HG03565 (cell line): ENCODE measurements at regions not wholly inside any gene's neighbourhood (a gene's known extent, or its start where the extent isn't known, plus 50 kb on each side); places are given as distances from the start of the nearest gene placed in this dataset.
A peak's percentile ranks its signal among the peaks of the same experiment; 100 is the strongest.

Source experiments
- ATAC-seq: cut with Tn5 transposase; IDR thresholded peaks from one replicate; pipeline ENCODE4 v1.9.1; 2021; ENCODE audit warnings: mild to moderate bottlenecking, moderate library complexity; ENCODE audit not compliant: unreplicated experiment

DNA sequence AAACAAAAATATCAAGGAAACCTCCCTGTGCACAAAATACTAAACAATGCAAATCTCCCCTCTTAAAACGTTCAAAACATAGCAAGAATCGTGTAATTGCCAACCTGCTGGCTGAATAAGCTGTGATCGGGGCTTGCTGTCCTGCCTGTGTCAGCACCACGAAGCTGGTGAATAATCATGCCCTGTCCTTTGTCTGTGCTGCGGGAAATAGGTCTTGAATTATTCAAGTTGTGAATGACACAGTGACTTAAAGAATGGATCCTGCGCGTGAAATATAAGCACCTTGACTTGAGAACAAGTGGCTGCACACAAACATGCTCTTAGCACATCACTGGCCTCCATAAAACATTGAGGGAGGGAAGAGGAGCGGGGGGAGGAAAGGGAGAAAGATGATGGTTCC, 130.2 kb downstream of the OAT start:
- ATAC-seq = no peak

- no peak for ATAC-seq
These were observed 130.9 kb downstream of the OAT start for GRCh38 chr10:124287791-124288190.

- ATAC-seq = no peak
These were observed 131.5 kb downstream of the OAT start for GRCh38 chr10:124287071-124287685.

GRCh38 chr10:124286621-124287020, 132.1 kb downstream of the OAT start:
- no peak for ATAC-seq

DNA sequence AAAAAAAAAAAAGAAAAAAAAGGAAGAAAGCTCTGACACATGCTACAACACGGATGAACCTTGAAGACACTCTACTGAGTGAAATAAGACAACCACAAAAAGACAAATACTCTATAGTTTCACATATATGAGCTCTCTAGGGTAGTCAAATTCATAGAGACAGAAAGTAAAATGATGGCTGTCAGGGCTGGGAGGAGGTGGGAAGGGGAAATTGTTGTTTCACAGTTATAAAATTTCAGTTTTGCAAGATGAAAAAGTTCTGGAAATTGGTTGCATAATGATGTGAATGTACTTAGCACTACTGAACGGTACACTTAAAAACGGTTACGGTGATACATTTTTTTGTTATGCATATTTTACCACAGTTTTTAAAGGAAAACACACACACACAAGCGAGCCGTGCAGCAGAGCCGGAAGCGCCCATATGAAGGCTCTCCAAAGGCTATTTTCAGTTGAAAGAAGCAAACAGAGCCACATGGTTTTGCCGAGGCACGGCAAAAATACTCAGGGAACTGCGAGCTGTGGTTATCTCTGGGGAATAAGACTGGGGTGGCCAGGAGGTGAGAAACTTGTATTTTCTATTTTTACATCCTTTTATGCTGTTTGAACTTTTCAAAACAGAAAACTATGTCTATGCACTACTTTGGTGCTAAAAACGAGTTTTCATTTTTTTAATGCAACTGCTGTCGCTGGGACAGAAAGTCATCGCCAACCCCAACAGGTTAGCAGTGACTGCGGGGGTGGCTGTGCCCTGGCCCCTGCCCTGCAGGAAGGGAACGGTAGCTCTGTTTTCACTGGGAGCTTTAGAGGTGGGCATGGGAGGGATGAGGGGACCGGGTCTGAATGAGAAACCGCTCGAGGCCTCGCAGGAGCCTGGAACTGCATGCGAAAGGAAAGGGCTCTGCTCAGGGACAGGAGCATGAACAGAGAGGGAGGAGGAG, 132.9 kb downstream of the OAT start:
- peak; percentile 72 for ATAC-seq

- no peak for ATAC-seq
These were observed 134.8 kb downstream of the OAT start for GRCh38 chr10:124283949-124284250.

GRCh38 chr10:124283215-124283948, 135.3 kb downstream of the OAT start:
- ATAC-seq = no peak

- no peak for ATAC-seq
These were observed 136.4 kb downstream of the OAT start for GRCh38 chr10:124282326-124282725.

- no peak for ATAC-seq
These were observed 137.1 kb downstream of the OAT start for GRCh38 chr10:124281666-124282065.

- ATAC-seq = no peak
These were observed 137.8 kb downstream of the OAT start for GRCh38 chr10:124280916-124281315.

GRCh38 chr10:124279882-124280281, 138.8 kb downstream of the OAT start:
- no peak for ATAC-seq

DNA sequence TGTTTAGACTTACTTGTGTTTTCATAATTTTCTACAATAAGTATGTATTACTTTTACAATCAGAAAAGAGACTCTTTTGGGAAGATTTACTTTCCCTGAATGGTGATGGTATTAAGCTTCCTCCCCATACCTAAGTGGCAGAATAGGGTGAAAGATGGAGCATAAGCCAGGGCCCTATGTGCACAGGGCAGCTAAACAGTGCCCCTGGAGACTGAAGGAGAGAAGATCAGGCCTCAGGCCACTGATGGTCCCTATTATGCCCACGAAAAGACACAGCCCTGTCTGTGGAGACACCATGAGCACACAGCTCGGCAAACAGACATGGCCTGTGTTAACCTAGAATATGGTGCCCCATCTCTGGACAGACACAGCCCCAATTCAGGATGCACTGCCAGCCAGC, 139.4 kb downstream of the OAT start:
- ATAC-seq = no peak

GRCh38 chr10:124278356-124278755, 140.4 kb downstream of the OAT start:
- ATAC-seq = no peak

GRCh38 chr10:124273141-124273540, 145.6 kb downstream of the OAT start:
- ATAC-seq = no peak

- ATAC-seq = no peak
These were observed 147.0 kb downstream of the OAT start for GRCh38 chr10:124271676-124272075.

- no peak for ATAC-seq
These were observed 148.0 kb downstream of the OAT start for GRCh38 chr10:124270530-124271327.

- ATAC-seq = no peak
These were observed 149.7 kb downstream of the OAT start for GRCh38 chr10:124268976-124269375.

GRCh38 chr10:124267911-124268549, 150.7 kb downstream of the OAT start:
- ATAC-seq = no peak

- no peak for ATAC-seq
These were observed 151.4 kb downstream of the OAT start for GRCh38 chr10:124267231-124267885.
